ENCODE measurements at regions not wholly inside any gene's neighbourhood (a gene's known extent, or its start where the extent isn't known, plus 50 kb on each side); places are given as distances from the start of the nearest gene placed in this dataset.

- no peak for TF ChIP-seq CTCF (IDR thresholded peaks at IDR 0.05)
- no peak for TF ChIP-seq POLR2AphosphoS5 (IDR thresholded peaks at IDR 0.05)
- no peak for TF ChIP-seq POLR2A (IDR thresholded peaks at IDR 0.05)
Measured at GRCh38 chr9:7976856-7977255, 177.3 kb upstream of the DMAC1 start.

Data from gastroesophageal sphincter (tissue), 3 donors.